ENCODE measurements at regions not wholly inside any gene's neighbourhood (a gene's known extent, or its start where the extent isn't known, plus 50 kb on each side); places are given as distances from the start of the nearest gene placed in this dataset.
"Not testable (repeated sequence)": the region's sequence is repeated elsewhere in the genome, so short reads cannot be mapped to it uniquely, and the experiment has no call there.

- no peak for DNase-seq (ENCODE audit: low spot score)
Observed at GRCh38 chr2:234725528-234726264, 226.1 kb upstream of the SH3BP4 start.

- DNase-seq (ENCODE audit: low spot score) = no peak
Observed at GRCh38 chr2:234724850-234725249, 227.0 kb upstream of the SH3BP4 start.

GRCh38 chr2:234723400-234723799, 226.5 kb upstream of the ARL4C start:
- no peak for DNase-seq (ENCODE audit: low spot score)

- no peak for DNase-seq (ENCODE audit: low spot score)
Observed at GRCh38 chr2:234722176-234722575, 225.3 kb upstream of the ARL4C start.

GRCh38 chr2:234719116-234719716, 222.3 kb upstream of the ARL4C start:
- no peak for DNase-seq (ENCODE audit: low spot score)

- DNase-seq (ENCODE audit: low spot score) = no peak
Observed at GRCh38 chr2:234716271-234716670, 219.4 kb upstream of the ARL4C start.

GRCh38 chr2:234715671-234716250, 218.9 kb upstream of the ARL4C start:
- DNase-seq (ENCODE audit: low spot score) = no peak

GRCh38 chr2:234714711-234715110, 217.8 kb upstream of the ARL4C start:
- no peak for DNase-seq (ENCODE audit: low spot score)

- DNase-seq (ENCODE audit: low spot score) = no peak
Observed at GRCh38 chr2:234712421-234712935, 215.6 kb upstream of the ARL4C start.

GRCh38 chr2:234711308-234711707, 214.4 kb upstream of the ARL4C start:
- no peak for DNase-seq (ENCODE audit: low spot score)

GRCh38 chr2:234710587-234710986, 213.7 kb upstream of the ARL4C start:
- no peak for DNase-seq (ENCODE audit: low spot score)

GRCh38 chr2:234710066-234710465, 213.2 kb upstream of the ARL4C start:
- DNase-seq (ENCODE audit: low spot score) = no peak

GRCh38 chr2:234708717-234709116, 211.8 kb upstream of the ARL4C start:
- no peak for DNase-seq (ENCODE audit: low spot score)

GRCh38 chr2:234708091-234708683, 211.3 kb upstream of the ARL4C start:
- DNase-seq (ENCODE audit: low spot score) = no peak

GRCh38 chr2:234706086-234706485, 209.2 kb upstream of the ARL4C start:
- DNase-seq (ENCODE audit: low spot score) = no peak

- DNase-seq (ENCODE audit: low spot score) = no peak
Observed at GRCh38 chr2:234705108-234705507, 208.2 kb upstream of the ARL4C start.

GRCh38 chr2:234703258-234703657, 206.4 kb upstream of the ARL4C start:
- no peak for DNase-seq (ENCODE audit: low spot score)

- no peak for DNase-seq (ENCODE audit: low spot score)
Observed at GRCh38 chr2:234702731-234703225, 205.9 kb upstream of the ARL4C start.

- no peak for DNase-seq (ENCODE audit: low spot score)
Observed at GRCh38 chr2:234701841-234702240, 205.0 kb upstream of the ARL4C start.

- no peak for DNase-seq (ENCODE audit: low spot score)
Observed at GRCh38 chr2:234701421-234701820, 204.5 kb upstream of the ARL4C start.

GRCh38 chr2:234699456-234699855, 202.6 kb upstream of the ARL4C start:
- DNase-seq (ENCODE audit: low spot score) = no peak

- DNase-seq (ENCODE audit: low spot score) = not testable (repeated sequence)
Observed at GRCh38 chr2:234697300-234697876, 200.5 kb upstream of the ARL4C start.

All from NAMALWA (cell line).